Neural cell (in vitro differentiated cells): ENCODE measurements at regions not wholly inside any gene's neighbourhood (a gene's known extent, or its start where the extent isn't known, plus 50 kb on each side); places are given as distances from the start of the nearest gene placed in this dataset.

Experiments
- H2AFZ ChIP-seq: fragments of 200-600, 300-800 bp; sonication (generic), shearing (Covaris generic); 2 replicates; pipeline ENCODE4 v1.6.0; 2014; ENCODE audit warnings: low read depth, mild to moderate bottlenecking, antibody characterized with exemption, low read length, moderate library complexity
- H3F3A ChIP-seq: fragments of 200-600 bp; shearing (Covaris generic); 2 replicates; pipeline ENCODE4 v1.6.1; 2016; ENCODE audit warnings: mild to moderate bottlenecking, moderate library complexity, mixed read lengths, antibody characterized with exemption, low read length; ENCODE audit not compliant: insufficient read depth, poor library complexity, severe bottlenecking
- H3K27ac ChIP-seq: fragments of 200-600, 300-800 bp; sonication (generic), shearing (Covaris generic); 2 replicates; pipeline ENCODE4 v1.5.1; 2014; ENCODE audit warnings: mild to moderate bottlenecking, low read length, moderate library complexity
- H3K27me3 ChIP-seq: fragments of 300-800, 200-600 bp; sonication (generic), shearing (Covaris generic); 2 replicates; pipeline ENCODE4 v1.6.0; 2014; ENCODE audit warnings: mild to moderate bottlenecking, low read depth, low read length, moderate library complexity; ENCODE audit not compliant: insufficient read depth
- H3K36me3 ChIP-seq: fragments of 300-800, 200-600 bp; sonication (generic), shearing (Covaris generic); 2 replicates; pipeline ENCODE4 v1.5.1; 2014; ENCODE audit warnings: mild to moderate bottlenecking, antibody characterized with exemption, low read length, moderate library complexity; ENCODE audit not compliant: insufficient read depth
- H3K4me2 ChIP-seq: fragments of 300-800, 200-600 bp; sonication (generic), shearing (Covaris generic); 2 replicates; pipeline ENCODE4 v1.6.0; 2014; ENCODE audit warnings: mild to moderate bottlenecking, low read length
- H3K4me3 ChIP-seq: fragments of 300-800, 200-600 bp; sonication (generic), shearing (Covaris generic); 2 replicates; pipeline ENCODE4 v1.5.1; 2014; ENCODE audit warnings: mild to moderate bottlenecking, low read length, moderate library complexity
- H3K79me2 ChIP-seq: fragments of 200-600 bp; shearing (Covaris generic); replicated peaks from 2 replicates; pipeline ENCODE4 v1.6.0; 2014; ENCODE audit warnings: mild to moderate bottlenecking, low read length, moderate library complexity; ENCODE audit not compliant: insufficient read depth
- H3K9ac ChIP-seq: fragments of 300-800, 200-600 bp; sonication (generic), shearing (Covaris generic); 2 replicates; pipeline ENCODE4 v1.6.1; 2016; ENCODE audit warnings: mild to moderate bottlenecking, low read length, mixed read lengths
- H3K9me2 ChIP-seq: fragments of 200-600 bp; shearing (Covaris generic); 2 replicates; pipeline ENCODE4 v1.6.1; 2016; ENCODE audit warnings: mild to moderate bottlenecking, low read length, mixed read lengths; ENCODE audit not compliant: insufficient read depth
- H3K9me3 ChIP-seq: fragments of 200-600, 300-800 bp; sonication (generic), shearing (Covaris generic); 2 replicates; pipeline ENCODE4 v1.6.1; 2016; ENCODE audit warnings: mild to moderate bottlenecking, mixed run types, low read length, moderate library complexity, mixed read lengths
- H4K20me1 ChIP-seq: fragments of 200-600 bp; shearing (Covaris generic); 2 replicates; pipeline ENCODE4 v1.6.1; 2016; ENCODE audit warnings: mild to moderate bottlenecking, mixed run types; ENCODE audit not compliant: insufficient read depth
- EP300 ChIP-seq: fragments of 450-650 bp; conservative IDR thresholded peaks from 2 replicates; pipeline ENCODE4 v1.6.1; 2014; ENCODE audit warnings: antibody characterized with exemption, mild to moderate bottlenecking, moderate library complexity; ENCODE audit not compliant: poor library complexity, severe bottlenecking
- EZH2 ChIP-seq: fragments of 200-600, 300-800 bp; shearing (Covaris generic), sonication (generic); IDR thresholded peaks from 2 replicates; pipeline ENCODE4 v1.6.1; 2014; ENCODE audit warnings: antibody characterized with exemption, low read length, borderline replicate concordance, mild to moderate bottlenecking; ENCODE audit not compliant: insufficient read depth, poor library complexity, severe bottlenecking
- MXI1 ChIP-seq: fragments of 450-650 bp; conservative IDR thresholded peaks from 2 replicates; pipeline ENCODE4 v1.6.1; 2014; ENCODE audit warnings: antibody characterized with exemption, mild to moderate bottlenecking; ENCODE audit not compliant: poor library complexity, severe bottlenecking
- POLR2AphosphoS5 ChIP-seq: IDR thresholded peaks from 2 replicates; pipeline ENCODE4 v1.6.1; 2012
- RAD21 ChIP-seq: fragments of 450-650 bp; conservative IDR thresholded peaks from 2 replicates; pipeline ENCODE4 v1.6.1; 2014; ENCODE audit warnings: antibody characterized with exemption, mild to moderate bottlenecking, moderate library complexity
- SMC3 ChIP-seq: fragments of 450-650 bp; conservative IDR thresholded peaks from 2 replicates; pipeline ENCODE4 v1.6.1; 2014; ENCODE audit warnings: antibody characterized with exemption, mild to moderate bottlenecking, moderate library complexity; ENCODE audit not compliant: poor library complexity
- TAF1 ChIP-seq: IDR thresholded peaks from 2 replicates; pipeline ENCODE4 v1.6.1; 2012; ENCODE audit warnings: low read depth
- TF ChIP-seq, protein P1 (sequence below): IDR thresholded peaks from 2 replicates; pipeline ENCODE4 v1.6.1; 2012; ENCODE audit warnings: borderline replicate concordance
- TF ChIP-seq, protein P2 (sequence below): fragments of 450-650 bp; IDR thresholded peaks from 2 replicates; pipeline ENCODE4 v1.5.1; 2014; ENCODE audit warnings: antibody characterized with exemption, mild to moderate bottlenecking, moderate library complexity; ENCODE audit not compliant: poor library complexity, severe bottlenecking

DNA sequence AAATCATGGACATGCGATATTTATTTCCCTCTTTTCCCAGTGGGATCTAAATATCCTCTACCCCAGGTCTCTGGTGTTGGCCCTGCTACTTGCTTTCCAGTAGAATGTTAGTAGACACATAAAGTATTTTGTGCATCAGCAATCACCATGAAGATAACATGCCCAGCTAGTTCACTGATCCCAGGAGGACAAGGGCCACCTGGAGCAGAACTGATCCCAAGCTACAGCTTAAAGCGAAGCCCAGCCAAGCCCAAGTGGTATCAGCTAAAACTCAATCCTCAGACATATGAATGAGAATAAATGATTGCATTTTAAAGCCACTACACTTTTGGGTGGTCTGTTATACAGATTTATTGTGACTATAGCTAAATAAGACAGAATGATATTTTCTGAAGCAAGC is 516.2 kb downstream of the INSC start:
- Histone ChIP-seq H2AFZ (no peak overlapping the region), H4K20me1 (no peaks in the 10 kb centered on the region), H3K4me3 (no peak overlapping the region), H3K9me3 (no peaks in the 10 kb centered on the region), H3F3A (no peaks in the 10 kb centered on the region), H3K27ac (no peak overlapping the region), H3K4me2 (no peak overlapping the region), H3K9ac (no peak overlapping the region), H3K79me2 (no peaks in the 10 kb centered on the region), H3K36me3 (no peaks in the 10 kb centered on the region), H3K27me3 (no peaks in the 10 kb centered on the region), H3K9me2 (no peaks in the 10 kb centered on the region)
- TF ChIP-seq POLR2AphosphoS5, result no peak
- TF ChIP-seq, protein P1, sequence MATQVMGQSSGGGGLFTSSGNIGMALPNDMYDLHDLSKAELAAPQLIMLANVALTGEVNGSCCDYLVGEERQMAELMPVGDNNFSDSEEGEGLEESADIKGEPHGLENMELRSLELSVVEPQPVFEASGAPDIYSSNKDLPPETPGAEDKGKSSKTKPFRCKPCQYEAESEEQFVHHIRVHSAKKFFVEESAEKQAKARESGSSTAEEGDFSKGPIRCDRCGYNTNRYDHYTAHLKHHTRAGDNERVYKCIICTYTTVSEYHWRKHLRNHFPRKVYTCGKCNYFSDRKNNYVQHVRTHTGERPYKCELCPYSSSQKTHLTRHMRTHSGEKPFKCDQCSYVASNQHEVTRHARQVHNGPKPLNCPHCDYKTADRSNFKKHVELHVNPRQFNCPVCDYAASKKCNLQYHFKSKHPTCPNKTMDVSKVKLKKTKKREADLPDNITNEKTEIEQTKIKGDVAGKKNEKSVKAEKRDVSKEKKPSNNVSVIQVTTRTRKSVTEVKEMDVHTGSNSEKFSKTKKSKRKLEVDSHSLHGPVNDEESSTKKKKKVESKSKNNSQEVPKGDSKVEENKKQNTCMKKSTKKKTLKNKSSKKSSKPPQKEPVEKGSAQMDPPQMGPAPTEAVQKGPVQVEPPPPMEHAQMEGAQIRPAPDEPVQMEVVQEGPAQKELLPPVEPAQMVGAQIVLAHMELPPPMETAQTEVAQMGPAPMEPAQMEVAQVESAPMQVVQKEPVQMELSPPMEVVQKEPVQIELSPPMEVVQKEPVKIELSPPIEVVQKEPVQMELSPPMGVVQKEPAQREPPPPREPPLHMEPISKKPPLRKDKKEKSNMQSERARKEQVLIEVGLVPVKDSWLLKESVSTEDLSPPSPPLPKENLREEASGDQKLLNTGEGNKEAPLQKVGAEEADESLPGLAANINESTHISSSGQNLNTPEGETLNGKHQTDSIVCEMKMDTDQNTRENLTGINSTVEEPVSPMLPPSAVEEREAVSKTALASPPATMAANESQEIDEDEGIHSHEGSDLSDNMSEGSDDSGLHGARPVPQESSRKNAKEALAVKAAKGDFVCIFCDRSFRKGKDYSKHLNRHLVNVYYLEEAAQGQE, result no peak
- TF ChIP-seq SMC3, result no peak
- TF ChIP-seq RAD21, result no peak
- TF ChIP-seq, protein P2, sequence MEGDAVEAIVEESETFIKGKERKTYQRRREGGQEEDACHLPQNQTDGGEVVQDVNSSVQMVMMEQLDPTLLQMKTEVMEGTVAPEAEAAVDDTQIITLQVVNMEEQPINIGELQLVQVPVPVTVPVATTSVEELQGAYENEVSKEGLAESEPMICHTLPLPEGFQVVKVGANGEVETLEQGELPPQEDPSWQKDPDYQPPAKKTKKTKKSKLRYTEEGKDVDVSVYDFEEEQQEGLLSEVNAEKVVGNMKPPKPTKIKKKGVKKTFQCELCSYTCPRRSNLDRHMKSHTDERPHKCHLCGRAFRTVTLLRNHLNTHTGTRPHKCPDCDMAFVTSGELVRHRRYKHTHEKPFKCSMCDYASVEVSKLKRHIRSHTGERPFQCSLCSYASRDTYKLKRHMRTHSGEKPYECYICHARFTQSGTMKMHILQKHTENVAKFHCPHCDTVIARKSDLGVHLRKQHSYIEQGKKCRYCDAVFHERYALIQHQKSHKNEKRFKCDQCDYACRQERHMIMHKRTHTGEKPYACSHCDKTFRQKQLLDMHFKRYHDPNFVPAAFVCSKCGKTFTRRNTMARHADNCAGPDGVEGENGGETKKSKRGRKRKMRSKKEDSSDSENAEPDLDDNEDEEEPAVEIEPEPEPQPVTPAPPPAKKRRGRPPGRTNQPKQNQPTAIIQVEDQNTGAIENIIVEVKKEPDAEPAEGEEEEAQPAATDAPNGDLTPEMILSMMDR, result no peak

DNA sequence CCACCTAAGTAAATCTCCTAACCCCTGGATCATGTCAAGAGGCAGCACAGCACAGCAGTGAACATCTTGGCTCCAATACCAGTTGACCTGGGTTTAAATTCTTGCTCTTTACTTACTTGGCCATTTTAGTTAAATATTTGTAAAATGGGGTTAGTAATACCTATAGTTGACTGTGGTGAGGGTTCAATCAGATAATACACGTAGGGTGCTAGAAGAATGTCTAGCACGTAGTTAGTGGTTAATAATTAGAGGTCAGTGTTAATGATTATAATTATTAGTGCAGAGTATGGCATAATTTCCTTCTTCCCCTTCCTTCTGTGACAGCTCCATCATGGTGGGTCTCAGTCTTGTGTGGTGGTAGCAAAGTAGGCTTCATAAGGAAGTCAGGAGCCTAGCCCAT is 520.8 kb downstream of the INSC start:
- H3K27me3 ChIP-seq, result no peaks in the 10 kb centered on the region
- H3K4me2 ChIP-seq, result no peak overlapping the region
- no peaks in the 10 kb centered on the region for H4K20me1 ChIP-seq
- H3K9me2 ChIP-seq, result no peaks in the 10 kb centered on the region
- no peak overlapping the region for H3K27ac ChIP-seq
- H3K36me3 ChIP-seq, result no peaks in the 10 kb centered on the region
- TF ChIP-seq SMC3, result no peak
- TF ChIP-seq RAD21, result no peak
- TF ChIP-seq EZH2, result no peak
- TF ChIP-seq EP300, result no peak
- TF ChIP-seq, protein P1, result no peak
- no peak for TF ChIP-seq TAF1
- TF ChIP-seq MXI1, result no peak
- TF ChIP-seq, protein P2, result no peak
- no peak overlapping the region for H2AFZ ChIP-seq
- H3K79me2 ChIP-seq, result no peaks in the 10 kb centered on the region
- H3K9me3 ChIP-seq, result peaks cover 5% of the 10 kb centered on the region
- H3F3A ChIP-seq, result no peaks in the 10 kb centered on the region
- no peak overlapping the region for H3K9ac ChIP-seq
- no peak overlapping the region for H3K4me3 ChIP-seq
